ENCODE measurements at regions not wholly inside any gene's neighbourhood (a gene's known extent, or its start where the extent isn't known, plus 50 kb on each side); places are given as distances from the start of the nearest gene placed in this dataset.

DNA sequence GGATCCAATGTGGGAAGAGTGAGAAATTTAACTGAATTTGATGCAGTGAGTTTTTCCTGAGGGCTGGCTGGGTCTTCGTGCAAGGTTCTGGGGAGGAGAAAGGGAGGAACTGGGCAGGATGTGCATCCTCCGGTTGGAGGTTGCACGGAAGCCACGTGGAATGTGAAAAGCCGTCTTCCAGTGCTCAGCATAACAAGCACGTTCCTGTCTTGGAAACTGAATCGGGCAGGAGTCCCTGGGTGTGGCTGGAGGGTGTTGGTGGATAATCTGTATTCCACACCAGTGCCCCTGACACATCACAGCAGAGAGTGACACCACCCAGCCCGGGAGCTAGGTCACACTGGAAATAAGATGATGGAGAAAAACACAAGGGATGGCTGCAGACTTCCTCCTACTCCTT is 154.3 kb downstream of the C5orf15 start:
- no peak overlapping the region for H3K27ac ChIP-seq
- peaks cover 5 to 15% of the 10 kb centered on the region in 2 donors for H3K4me1 ChIP-seq (ENCODE audit: control insufficient read depth in 1 of 2, low read depth in 2 of 2)
- H3K9me3 ChIP-seq: no peaks in the 10 kb centered on the region
- TF ChIP-seq, protein P1, sequence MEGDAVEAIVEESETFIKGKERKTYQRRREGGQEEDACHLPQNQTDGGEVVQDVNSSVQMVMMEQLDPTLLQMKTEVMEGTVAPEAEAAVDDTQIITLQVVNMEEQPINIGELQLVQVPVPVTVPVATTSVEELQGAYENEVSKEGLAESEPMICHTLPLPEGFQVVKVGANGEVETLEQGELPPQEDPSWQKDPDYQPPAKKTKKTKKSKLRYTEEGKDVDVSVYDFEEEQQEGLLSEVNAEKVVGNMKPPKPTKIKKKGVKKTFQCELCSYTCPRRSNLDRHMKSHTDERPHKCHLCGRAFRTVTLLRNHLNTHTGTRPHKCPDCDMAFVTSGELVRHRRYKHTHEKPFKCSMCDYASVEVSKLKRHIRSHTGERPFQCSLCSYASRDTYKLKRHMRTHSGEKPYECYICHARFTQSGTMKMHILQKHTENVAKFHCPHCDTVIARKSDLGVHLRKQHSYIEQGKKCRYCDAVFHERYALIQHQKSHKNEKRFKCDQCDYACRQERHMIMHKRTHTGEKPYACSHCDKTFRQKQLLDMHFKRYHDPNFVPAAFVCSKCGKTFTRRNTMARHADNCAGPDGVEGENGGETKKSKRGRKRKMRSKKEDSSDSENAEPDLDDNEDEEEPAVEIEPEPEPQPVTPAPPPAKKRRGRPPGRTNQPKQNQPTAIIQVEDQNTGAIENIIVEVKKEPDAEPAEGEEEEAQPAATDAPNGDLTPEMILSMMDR (IDR thresholded peaks at IDR 0.05): no peak
- ATAC-seq (ENCODE audit: insufficient number of reproducible peaks, low FRiP score, low read depth) (no peak), DNase-seq (ENCODE audit: low spot score) (no peak)
- no peak overlapping the region for H3K4me3 ChIP-seq
- H3K36me3 ChIP-seq: no peaks in the 10 kb centered on the region
- H3K27me3 ChIP-seq (replicated peaks; ENCODE audit: insufficient read depth): no peaks in the 10 kb centered on the region

DNA sequence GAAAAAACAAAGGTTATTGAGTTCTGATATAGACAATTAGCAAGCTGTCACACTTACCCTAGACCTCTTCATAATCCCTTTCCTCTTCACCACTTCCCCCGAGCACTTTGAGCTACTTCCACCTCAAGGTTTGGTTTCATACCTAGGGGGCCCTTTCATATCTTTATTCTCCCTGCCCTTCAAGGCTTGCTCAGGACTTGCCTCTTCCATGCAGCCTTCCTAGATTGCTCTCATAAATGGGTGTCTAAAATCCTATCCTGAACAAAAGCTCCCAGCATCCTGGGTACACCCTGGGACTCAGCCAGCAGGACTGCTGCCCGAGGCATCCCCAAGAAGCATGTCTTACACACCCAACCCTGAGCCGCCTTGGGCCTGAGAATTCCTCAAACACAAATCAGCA is 157.3 kb downstream of the C5orf15 start:
- ATAC-seq (ENCODE audit: insufficient number of reproducible peaks, low FRiP score, low read depth): no peak
- TF ChIP-seq, protein P1 (IDR thresholded peaks at IDR 0.05): no peak
- no peak for DNase-seq (ENCODE audit: low spot score)

DNA sequence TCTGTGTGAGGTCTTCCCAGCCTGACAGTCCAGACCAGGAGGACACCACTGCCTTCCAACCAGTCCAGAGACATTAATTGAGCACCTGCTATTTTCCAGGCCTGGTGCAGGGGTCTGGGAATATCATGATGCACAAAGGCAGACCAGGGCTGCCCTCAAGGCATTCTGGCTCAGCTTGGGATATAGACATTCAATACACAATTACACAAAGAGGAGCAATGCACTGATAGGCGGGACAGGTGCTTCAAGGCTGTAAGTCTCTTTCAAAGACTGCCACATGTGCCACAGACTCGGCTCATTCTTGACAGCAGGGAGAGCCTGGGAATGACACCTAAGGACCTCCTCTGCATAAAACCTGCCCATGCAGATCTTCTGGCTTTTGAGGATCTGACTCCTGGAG is 158.6 kb downstream of the C5orf15 start:
- ATAC-seq (ENCODE audit: insufficient number of reproducible peaks, low FRiP score, low read depth) (no peak), DNase-seq (ENCODE audit: low spot score) (no peak)

More for the DNA sequence above, 157.3 kb downstream of the C5orf15 start:
- no peaks in the 10 kb centered on the region for H3K9me3 ChIP-seq
- H3K4me1 ChIP-seq (ENCODE audit: control insufficient read depth in 1 of 2, low read depth in 2 of 2): no peaks in the 10 kb centered on the region
- no peak overlapping the region for H3K27ac ChIP-seq
- H3K36me3 ChIP-seq: no peaks in the 10 kb centered on the region
- H3K4me3 ChIP-seq: no peak overlapping the region
- H3K27me3 ChIP-seq (replicated peaks; ENCODE audit: insufficient read depth): no peaks in the 10 kb centered on the region

DNA sequence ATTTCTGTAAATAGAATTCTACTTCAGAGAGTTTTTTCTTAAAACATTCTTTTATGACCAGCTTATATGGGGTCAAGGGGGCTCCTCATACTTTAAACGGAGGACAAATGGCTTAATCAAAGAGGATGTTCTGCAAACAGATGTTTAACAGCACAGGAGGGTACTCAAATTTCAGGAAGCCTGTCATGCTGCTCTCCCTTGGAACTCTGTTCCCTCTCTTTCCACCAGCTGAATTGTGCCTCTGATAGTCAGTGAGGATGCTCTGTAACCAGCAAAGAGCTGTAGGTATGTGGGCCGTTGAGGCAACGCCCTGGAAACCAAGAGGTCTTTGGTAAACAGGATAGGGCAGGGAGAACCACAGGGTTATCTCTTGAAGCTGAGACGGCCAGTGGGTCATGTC is 161.1 kb downstream of the C5orf15 start:
- DNase-seq (ENCODE audit: low spot score) (no peak), ATAC-seq (ENCODE audit: insufficient number of reproducible peaks, low FRiP score, low read depth) (no peak)
- H3K27ac ChIP-seq: no peak overlapping the region
- TF ChIP-seq, protein P1 (IDR thresholded peaks at IDR 0.05): no peak
- H3K36me3 ChIP-seq: no peaks in the 10 kb centered on the region
- no peaks in the 10 kb centered on the region for H3K9me3 ChIP-seq
- no peak overlapping the region for H3K4me3 ChIP-seq
- no peaks in the 10 kb centered on the region for H3K27me3 ChIP-seq (replicated peaks; ENCODE audit: insufficient read depth)
- H3K4me1 ChIP-seq (ENCODE audit: control insufficient read depth in 1 of 2, low read depth in 2 of 2): no peaks in the 10 kb centered on the region

More for the DNA sequence above, 158.6 kb downstream of the C5orf15 start:
- H3K27ac ChIP-seq: no peak overlapping the region
- H3K4me3 ChIP-seq: no peak overlapping the region
- H3K4me1 ChIP-seq (ENCODE audit: control insufficient read depth in 1 of 2, low read depth in 2 of 2): no peaks in the 10 kb centered on the region
- no peaks in the 10 kb centered on the region for H3K36me3 ChIP-seq
- no peaks in the 10 kb centered on the region for H3K27me3 ChIP-seq (replicated peaks; ENCODE audit: insufficient read depth)
- TF ChIP-seq, protein P1 (IDR thresholded peaks at IDR 0.05): no peak
- no peaks in the 10 kb centered on the region for H3K9me3 ChIP-seq

DNA sequence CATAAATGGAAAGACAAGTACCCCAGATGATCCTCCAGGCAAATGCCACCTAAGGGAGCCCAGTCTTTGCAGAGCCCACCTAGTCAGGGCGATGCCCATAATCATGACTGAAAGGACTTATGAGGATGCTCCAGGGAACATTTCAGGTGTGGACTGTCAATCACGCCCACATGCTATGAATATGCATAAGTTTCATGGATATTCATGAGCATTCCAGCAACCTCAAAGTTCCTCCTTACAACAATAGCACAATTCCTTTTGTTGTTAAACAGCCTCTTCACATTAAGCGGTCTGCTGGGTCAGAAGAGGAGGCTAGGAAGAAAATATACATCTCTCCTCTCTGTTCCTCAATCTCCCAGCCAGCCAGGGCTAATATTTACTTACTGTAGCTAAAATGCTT is 161.6 kb downstream of the C5orf15 start:
- Histone ChIP-seq H3K4me1 (ENCODE audit: control insufficient read depth in 1 of 2, low read depth in 2 of 2) (no peaks in the 10 kb centered on the region), H3K27ac (no peak overlapping the region), H3K9me3 (no peaks in the 10 kb centered on the region), H3K27me3 (replicated peaks; ENCODE audit: insufficient read depth) (no peaks in the 10 kb centered on the region), H3K4me3 (no peak overlapping the region), H3K36me3 (no peaks in the 10 kb centered on the region)
- no peak for DNase-seq (ENCODE audit: low spot score)
- ATAC-seq (ENCODE audit: insufficient number of reproducible peaks, low FRiP score, low read depth): no peak
- TF ChIP-seq, protein P1 (IDR thresholded peaks at IDR 0.05): no peak

All from thoracic aorta (tissue), 2 donors.